Stimulated activated CD4-positive, alpha-beta T cell treated with anti-CD3 and anti-CD28 coated beads, Interleukin-15, amount 100 ng/mL, for 1 hour (primary cell): ENCODE measurements at regions not wholly inside any gene's neighbourhood (a gene's known extent, or its start where the extent isn't known, plus 50 kb on each side); places are given as distances from the start of the nearest gene placed in this dataset.

Experiments used
- DNase-seq, 2 donors: peaks; one replicate each; pipeline ENCODE4 v3.0.0-alpha.2; 2020; ENCODE audit warnings: low read depth in 1 of 2, low spot score in 1 of 2

DNA sequence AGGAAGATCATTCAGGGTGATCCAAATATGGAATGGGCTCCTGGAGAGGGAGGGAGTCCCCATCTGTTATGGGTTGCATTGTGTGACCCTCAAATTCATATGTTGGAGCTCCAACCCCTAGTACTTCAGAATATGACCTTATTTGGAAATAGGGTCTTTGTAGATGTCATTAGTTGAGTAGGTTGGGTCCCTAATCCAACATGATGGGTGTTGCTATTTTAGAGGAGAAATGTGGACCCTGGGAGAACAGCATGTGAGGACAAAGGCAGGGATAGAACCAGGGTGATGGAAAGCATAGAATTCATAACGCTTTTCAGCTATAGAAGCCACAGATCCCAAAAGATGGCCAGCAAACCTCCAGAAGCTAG lies 91.5 kb upstream of the SMNDC1 start:
- DNase-seq, result no peak

- DNase-seq, result no peak
Measured at GRCh38 chr10:110397856-110398255, 93.1 kb upstream of the SMNDC1 start.

- no peak for DNase-seq
Measured at GRCh38 chr10:110398419-110399105, 93.8 kb upstream of the SMNDC1 start.

GRCh38 chr10:110399106-110399964 lies 94.6 kb upstream of the SMNDC1 start:
- DNase-seq, result no peak

DNA sequence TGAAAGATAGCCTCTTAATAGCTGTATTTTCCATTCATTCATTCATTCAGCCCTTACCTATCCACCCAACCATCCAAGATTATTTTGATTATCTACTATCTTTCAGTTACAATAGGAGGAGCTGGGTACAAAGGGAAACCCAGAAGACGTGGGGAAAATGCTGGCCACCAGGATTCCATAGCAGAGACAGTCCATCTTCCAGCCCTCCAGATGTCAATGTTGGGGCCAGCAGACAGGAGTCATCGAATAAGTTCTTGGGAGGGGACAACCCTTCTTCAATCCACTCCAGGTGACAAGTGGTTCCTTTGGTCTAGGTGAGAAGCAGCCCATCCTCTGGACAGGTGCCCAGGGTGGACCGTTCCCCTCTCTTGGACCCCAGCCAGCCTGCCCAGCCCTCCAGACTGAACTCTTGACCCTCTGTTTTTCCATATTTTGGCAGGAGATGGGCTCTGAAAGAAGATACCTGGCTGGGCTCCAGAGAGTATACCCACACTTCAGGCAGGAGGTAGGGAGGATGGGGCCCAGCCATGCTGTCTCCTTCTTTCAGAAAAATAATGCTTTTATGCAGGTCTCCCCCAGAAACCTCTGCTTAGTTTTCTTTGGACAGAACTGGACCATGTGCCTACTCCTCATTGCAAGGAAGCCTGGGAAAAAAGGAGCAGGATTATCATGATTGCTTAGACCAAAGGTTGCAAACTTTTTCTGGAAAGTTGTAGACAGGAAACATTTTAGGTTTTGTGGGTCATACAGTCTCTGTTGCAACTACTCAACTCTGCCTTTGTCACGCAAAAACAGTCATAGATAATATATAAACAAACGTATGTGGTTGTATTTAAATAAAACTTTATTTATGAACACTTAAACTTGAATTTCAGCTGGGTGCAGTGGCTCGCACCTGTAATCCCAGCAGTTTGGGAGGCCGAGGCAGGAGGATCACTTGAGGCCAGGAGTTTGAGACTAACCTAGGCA lies 95.5 kb upstream of the SMNDC1 start:
- DNase-seq, result no peak

- DNase-seq, result no peak
Measured at GRCh38 chr10:110401401-110402076, 96.2 kb upstream of the DUSP5 start.

DNA sequence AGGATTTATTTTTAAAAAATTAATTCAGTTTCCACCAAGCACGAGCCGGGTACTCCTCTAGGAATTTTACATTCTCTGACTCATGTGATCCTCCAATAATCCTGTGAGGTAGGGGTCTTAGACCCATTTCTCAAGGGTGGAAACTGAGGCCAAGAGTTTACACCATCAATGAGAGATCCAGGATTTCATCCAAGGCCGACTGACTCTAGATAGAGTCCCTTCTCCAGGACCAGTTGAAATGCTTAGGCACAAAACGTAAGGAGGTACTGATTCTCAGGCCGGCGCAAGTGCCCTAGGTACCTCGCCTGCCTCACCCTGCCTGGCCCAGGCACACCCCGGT lies 95.7 kb upstream of the DUSP5 start:
- no peak for DNase-seq

- DNase-seq, result no peak
Measured at GRCh38 chr10:110403593-110403992, 94.1 kb upstream of the DUSP5 start.

DNA sequence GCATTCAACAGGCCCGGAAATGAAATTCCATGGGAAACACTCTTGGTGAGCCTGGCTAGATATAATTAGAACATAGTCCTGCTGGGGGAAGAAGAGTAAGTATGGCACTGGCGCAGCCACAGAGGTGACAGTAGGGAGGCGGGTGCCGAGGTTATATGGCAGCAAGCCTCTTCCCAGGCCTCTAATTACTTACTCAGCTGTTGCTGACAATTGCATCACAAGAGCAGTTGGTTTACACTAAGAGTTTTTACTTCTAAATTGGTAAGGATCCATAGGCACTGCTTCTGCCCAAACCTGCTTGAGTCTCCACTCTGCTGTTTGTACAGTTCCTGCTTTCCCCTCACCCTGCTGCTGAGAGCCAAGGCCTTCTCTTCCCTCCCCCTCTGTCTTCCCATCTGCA lies 93.3 kb upstream of the DUSP5 start:
- no peak for DNase-seq

GRCh38 chr10:110404825-110405224 lies 92.9 kb upstream of the DUSP5 start:
- DNase-seq, result no peak

- DNase-seq, result no peak
Measured at GRCh38 chr10:110405380-110405779, 92.3 kb upstream of the DUSP5 start.

GRCh38 chr10:110407301-110408170 lies 90.2 kb upstream of the DUSP5 start:
- no peak for DNase-seq

DNA sequence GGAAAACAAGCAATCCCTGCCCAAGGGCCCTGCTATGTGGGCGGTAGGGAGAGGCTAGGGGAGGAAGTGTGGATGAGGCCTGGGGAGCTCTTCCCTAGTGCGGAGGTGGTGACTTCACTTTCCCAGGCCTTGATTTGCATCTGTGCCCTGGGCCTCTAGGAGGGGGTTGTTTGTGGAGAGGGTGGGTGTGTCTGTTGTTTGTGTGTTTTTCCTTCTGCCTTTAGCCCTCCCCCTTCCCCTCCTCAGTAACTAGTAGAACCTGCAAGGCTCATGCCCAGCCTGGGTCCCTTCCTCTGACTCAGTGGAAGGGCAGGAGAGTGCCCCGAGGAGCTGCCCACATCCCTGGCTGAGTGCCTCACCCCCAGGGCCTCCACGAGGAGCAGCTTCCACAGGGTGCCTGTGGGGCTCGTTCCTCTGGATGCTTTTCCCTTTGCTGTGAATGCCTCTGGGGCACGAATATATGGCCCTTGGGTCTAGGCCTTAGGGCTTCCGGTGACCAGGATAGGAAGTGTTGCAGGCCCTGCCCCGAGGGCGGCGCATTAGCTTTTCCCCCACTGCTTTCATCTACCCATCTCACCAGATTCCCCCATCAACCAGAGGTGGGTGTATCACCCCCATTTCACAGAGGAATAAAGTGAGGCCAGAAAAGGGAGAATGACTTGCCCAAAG lies 89.4 kb upstream of the DUSP5 start:
- DNase-seq, result no peak

- no peak for DNase-seq
Measured at GRCh38 chr10:110408943-110409342, 88.8 kb upstream of the DUSP5 start.

- DNase-seq, result no peak
Measured at GRCh38 chr10:110409488-110409887, 88.2 kb upstream of the DUSP5 start.

- no peak for DNase-seq
Measured at GRCh38 chr10:110409926-110410325, 87.8 kb upstream of the DUSP5 start.

DNA sequence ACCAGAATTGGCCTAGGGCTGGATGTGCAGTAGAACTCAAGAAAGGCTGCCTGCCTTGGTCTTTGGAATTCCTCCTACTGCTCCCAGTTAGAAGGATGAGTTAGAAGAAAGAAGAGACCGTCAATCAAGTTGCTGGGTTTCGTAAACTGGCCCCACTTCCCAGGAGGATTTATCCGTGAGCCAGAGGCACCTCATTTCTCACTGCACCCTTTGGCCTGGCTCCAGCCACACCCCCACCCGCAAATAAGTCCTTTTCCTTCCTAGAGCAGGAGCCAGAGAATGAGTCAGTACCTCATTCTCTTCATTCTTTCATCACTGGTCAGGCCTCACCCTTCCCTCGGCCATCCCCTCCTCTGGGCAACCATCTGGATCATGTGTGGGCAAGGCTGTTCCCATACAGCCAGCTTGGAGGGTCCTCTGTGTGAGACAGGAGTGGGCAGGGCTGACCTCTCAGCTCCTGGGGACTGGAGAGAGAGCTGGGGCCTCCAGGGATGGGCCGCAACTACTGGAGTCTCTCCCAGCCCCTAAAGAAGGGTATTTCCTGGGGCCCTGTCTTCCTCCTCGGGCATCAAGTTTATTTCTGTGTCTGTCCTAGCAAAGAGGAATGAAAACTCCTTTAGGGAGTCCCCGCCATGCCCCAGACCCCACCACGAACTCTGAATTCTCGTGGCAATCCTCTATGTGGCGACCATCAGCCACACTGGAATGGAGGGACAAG lies 87.2 kb upstream of the DUSP5 start:
- no peak for DNase-seq

DNA sequence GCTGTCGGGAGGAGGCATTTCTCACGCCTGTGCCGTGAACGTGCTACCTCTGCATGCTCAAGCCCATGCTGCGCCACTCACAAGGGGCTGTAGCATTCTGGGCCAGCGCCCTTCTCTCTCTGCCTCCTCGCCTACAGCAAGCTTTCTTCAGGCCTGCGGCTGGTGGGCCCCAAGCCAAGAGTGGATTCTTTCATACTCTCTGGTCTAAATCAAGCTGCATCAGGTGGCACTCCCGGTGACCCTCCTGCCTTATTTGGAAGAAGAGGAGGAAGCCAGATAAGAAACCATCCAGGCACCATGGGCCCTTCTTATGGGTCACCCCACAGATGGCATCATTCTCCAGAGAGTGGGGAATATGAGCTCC lies 86.7 kb upstream of the DUSP5 start:
- DNase-seq, result no peak
